Aorta (tissue), 5 donors: ENCODE measurements at regions not wholly inside any gene's neighbourhood (a gene's known extent, or its start where the extent isn't known, plus 50 kb on each side); places are given as distances from the start of the nearest gene placed in this dataset.
A peak's percentile ranks its signal among the peaks of the same experiment; 100 is the strongest.
"Not testable (repeated sequence)": the region's sequence is repeated elsewhere in the genome, so short reads cannot be mapped to it uniquely, and the experiment has no call there.

Source experiments
- ATAC-seq: fragments of 200-7000 bp; cut with Tn5 transposase; one replicate; pipeline ENCODE4 v1.9.1; 2022; ENCODE audit warnings: moderate library complexity; ENCODE audit not compliant: low FRiP score
- DNase-seq, 2 donors: peaks; one replicate each; pipeline ENCODE4 v3.0.0-alpha.2; 2020
- H3K27ac ChIP-seq, 2 donors: one replicate each; pipeline ENCODE4 v1.5.1; 2013; ENCODE audit warnings: low read length in 2 of 2, mild to moderate bottlenecking in 2 of 2, moderate library complexity in 2 of 2, control low read depth in 1 of 2, inconsistent platforms in 1 of 2, low read depth in 1 of 2
- H3K27me3 ChIP-seq, 2 donors: one replicate each; pipeline ENCODE4 v1.6.1; 2013; ENCODE audit warnings: control low read depth in 1 of 2, low read length in 1 of 2, mild to moderate bottlenecking in 1 of 2, moderate library complexity in 1 of 2; ENCODE audit not compliant: insufficient read depth in 2 of 2, control insufficient read depth in 1 of 2
- H3K36me3 ChIP-seq, 2 donors: one replicate each; pipeline ENCODE4 v1.6.1; 2013; ENCODE audit warnings: control low read depth in 1 of 2, low read length in 1 of 2, mild to moderate bottlenecking in 1 of 2; ENCODE audit not compliant: insufficient read depth in 2 of 2, control insufficient read depth in 1 of 2
- H3K4me1 ChIP-seq, 2 donors: one replicate each; pipeline ENCODE4 v1.6.1; 2013; ENCODE audit warnings: low read length in 2 of 2, control low read depth in 1 of 2, mild to moderate bottlenecking in 1 of 2, moderate library complexity in 1 of 2; ENCODE audit not compliant: insufficient read depth in 2 of 2, control insufficient read depth in 1 of 2
- H3K4me3 ChIP-seq, 2 donors: one replicate each; pipeline ENCODE4 v1.5.1; 2013; ENCODE audit warnings: low read length in 2 of 2, control low read depth in 1 of 2, mild to moderate bottlenecking in 1 of 2
- H3K9me3 ChIP-seq: one replicate; pipeline ENCODE4 v1.6.1; 2013; ENCODE audit warnings: mild to moderate bottlenecking, low read length; ENCODE audit not compliant: control insufficient read depth
- WGBS, 2 donors: extraction: QIAGEN DNeasy Blood & Tissue Kit; methylation state at CpG; one replicate each; pipeline ENCODE4 v1.1.7; 2013; 5-methylcytosine and 5-hydroxymethylcytosine counted together
- intact Hi-C, 2 donors: fragments of 100-400 bp; cut with DNase I; formaldehyde crosslinking; loops; one replicate each; pipeline versions ENCODE4 v1.14.2 to v1.15.0; 2022
- donor health status: healthy with polysubstance abuse.
- donor health status: Bipolar disorder and iron deficiency.
- donor health status: DM: no; HTN: no; CAD: no.
- donor health status: DM: no; HTN: no; CAD: no.
- donor health status: DM: yes; HTN: yes; CAD: no.

DNA sequence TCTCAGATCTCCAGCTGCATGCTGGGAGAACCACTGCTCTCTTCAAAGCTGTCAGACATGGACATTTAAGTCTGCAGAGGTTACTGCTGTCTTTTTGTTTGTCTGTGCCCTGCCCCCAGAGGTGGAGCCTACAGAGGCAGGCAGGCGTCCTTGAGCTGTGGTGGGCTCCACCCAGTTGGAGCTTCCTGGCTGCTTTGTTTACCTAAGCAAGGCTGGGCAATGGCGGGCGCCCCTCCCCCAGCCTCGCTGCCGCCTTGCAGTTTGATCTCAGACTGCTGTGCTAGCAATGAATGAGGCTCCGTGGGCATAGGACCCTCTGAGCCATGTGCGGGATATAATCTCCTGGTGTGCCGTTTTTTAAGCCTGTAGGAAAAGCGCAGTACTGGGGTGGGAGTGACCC, 156.3 kb downstream of the LRATD1 start:
- H3K27me3 ChIP-seq, H3K27ac ChIP-seq, DNase-seq, H3K36me3 ChIP-seq, ATAC-seq, intact Hi-C loops, H3K4me1 ChIP-seq, H3K9me3 ChIP-seq, H3K4me3 ChIP-seq: not testable (repeated sequence)
- 78 to 88% methylated on average over 9 of the region's 9 CpGs for WGBS, 2 donors

GRCh38 chr2:14790041-14790640, 157.6 kb downstream of the LRATD1 start:
- H3K9me3 ChIP-seq: peaks cover 1% of the 10 kb centered on the region
- H3K4me1 ChIP-seq: no peaks in the 10 kb centered on the region
- no peak for DNase-seq
- no peaks in the 10 kb centered on the region for H3K27me3 ChIP-seq
- H3K36me3 ChIP-seq: no peaks in the 10 kb centered on the region
- intact Hi-C loops: no loop called here
- no peak overlapping the region for H3K27ac ChIP-seq
- no peak overlapping the region for H3K4me3 ChIP-seq
- WGBS, 2 donors: 20 to 30% methylated on average over 1 of the region's 1 CpG
- no peak for ATAC-seq

DNA sequence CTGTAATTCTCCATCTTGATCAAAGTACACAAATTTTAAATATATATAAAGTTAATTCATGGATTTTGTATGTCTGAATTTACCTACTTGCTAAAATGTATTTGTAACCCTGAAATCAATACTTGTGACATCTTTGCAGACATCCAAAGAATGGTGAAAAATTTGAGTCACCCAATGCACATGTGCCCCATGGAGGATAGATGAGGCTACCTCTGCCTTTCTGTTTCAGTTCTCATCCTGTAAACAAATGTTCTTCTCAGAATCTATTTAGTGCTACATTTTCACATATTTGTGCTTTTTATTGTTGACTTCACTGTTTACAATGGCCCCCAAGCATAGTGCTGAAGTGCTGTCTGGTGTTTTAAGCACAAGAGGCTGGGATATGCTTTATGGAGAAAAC, 171.5 kb downstream of the LRATD1 start:
- Histone ChIP-seq H3K4me1 (no peaks in the 10 kb centered on the region), H3K27me3 (no peaks in the 10 kb centered on the region), H3K4me3 (no peak overlapping the region), H3K36me3 (no peaks in the 10 kb centered on the region), H3K27ac (no peak overlapping the region), H3K9me3 (no peaks in the 10 kb centered on the region)
- intact Hi-C loops: no loop called here
- DNase-seq (no peak), ATAC-seq (no peak)

GRCh38 chr2:14804902-14805301, 172.4 kb downstream of the LRATD1 start:
- Histone ChIP-seq H3K9me3 (no peaks in the 10 kb centered on the region), H3K4me3 (no peak overlapping the region), H3K27me3 (no peaks in the 10 kb centered on the region), H3K4me1 (no peaks in the 10 kb centered on the region), H3K27ac (no peak overlapping the region), H3K36me3 (no peaks in the 10 kb centered on the region)
- DNase-seq: no peak
- 79 to 94% methylated on average over 3 of the region's 3 CpGs for WGBS, 2 donors
- intact Hi-C loops: no loop called here
- ATAC-seq: no peak

GRCh38 chr2:14806613-14807012, 174.1 kb downstream of the LRATD1 start:
- no peak overlapping the region for H3K27ac ChIP-seq
- DNase-seq (no peak), ATAC-seq (peak; percentile 86)
- no peaks in the 10 kb centered on the region for H3K4me1 ChIP-seq
- 5 to 10% methylated on average over 4 of the region's 4 CpGs for WGBS, 2 donors
- no peaks in the 10 kb centered on the region for H3K9me3 ChIP-seq
- intact Hi-C loops: no loop called here
- no peaks in the 10 kb centered on the region for H3K27me3 ChIP-seq
- no peaks in the 10 kb centered on the region for H3K36me3 ChIP-seq
- H3K4me3 ChIP-seq: no peak overlapping the region

DNA sequence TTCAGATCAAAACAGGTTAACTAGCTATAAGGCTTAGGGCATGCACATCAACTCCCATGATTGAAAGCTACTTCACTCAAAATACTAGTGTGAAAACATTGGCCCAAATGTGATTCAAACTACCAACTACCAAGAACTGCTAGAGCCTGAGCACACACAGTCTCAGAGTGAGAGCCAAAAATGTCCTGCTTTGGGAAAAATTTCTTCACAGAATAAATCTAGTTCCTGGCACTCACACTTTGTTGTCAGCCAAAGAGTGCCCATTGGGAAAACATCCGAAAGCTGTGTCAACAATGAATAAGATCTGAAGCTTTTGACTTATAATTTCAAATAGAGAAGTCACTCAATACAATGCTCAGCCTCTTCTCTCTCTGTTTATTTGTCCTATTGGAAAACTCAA, 182.7 kb downstream of the LRATD1 start:
- WGBS, 2 donors: 6 to 15% methylated on average over 1 of the region's 1 CpG
- Histone ChIP-seq H3K27ac (no peak overlapping the region), H3K9me3 (no peaks in the 10 kb centered on the region), H3K4me1 (peaks cover 0 to 4% of the 10 kb centered on the region in 2 donors), H3K27me3 (no peaks in the 10 kb centered on the region), H3K4me3 (no peak overlapping the region), H3K36me3 (no peaks in the 10 kb centered on the region)
- peak; percentile 53 for ATAC-seq
- DNase-seq: no peak
- intact Hi-C loops: no loop called here

DNA sequence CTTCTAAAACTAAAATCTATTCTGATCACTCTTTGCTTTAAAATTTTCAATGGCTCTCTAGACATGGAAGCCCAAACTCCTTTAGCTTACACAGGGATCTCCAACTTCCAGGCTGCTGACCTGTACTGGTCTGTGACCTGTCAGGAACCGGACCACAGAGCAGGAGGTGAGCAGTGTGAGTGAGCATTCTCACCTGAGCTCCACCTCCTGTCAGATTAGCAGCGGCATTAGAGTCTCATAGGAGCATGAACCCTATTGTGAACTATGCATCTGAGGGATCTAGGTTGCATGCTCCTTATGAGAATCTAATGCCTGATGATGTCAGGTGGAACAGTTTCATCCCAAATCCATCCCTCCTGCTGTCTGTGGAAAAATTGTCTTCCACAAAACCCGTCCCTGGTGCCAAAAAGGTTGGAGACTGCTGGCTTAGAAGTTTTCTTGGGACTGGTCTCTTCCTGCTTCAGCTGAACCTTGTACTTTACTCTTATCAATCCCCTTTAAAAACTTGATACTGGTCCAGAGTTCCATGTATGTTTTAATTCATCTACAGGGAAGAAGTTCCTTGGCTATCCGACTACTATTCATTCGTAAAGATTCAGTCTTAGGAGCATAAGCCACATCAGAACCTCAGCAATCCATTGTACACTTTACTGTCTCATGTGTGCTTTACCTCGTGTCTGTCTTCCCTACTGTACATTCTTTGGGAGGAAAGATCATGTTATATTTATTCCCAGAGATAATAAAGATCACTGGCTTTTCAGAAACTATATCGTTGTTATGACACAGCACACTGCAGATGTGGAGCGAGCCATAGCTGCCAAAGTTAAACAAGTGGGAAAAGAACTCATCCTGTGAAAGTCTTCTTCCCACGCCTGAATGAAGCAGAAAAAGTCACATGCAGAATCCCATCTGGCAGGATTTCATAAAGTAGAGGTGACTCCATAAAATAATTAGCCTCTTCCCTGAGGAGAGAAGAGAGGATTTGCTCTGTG, 183.8 kb downstream of the LRATD1 start:
- Histone ChIP-seq H3K27me3 (no peaks in the 10 kb centered on the region), H3K27ac (no peak overlapping the region), H3K9me3 (no peaks in the 10 kb centered on the region), H3K4me1 (peaks cover 0 to 4% of the 10 kb centered on the region in 2 donors), H3K36me3 (no peaks in the 10 kb centered on the region), H3K4me3 (no peak overlapping the region)
- intact Hi-C loops: no loop called here
- DNase-seq (no peak), ATAC-seq (no peak)
- WGBS, 2 donors: 80 to 83% methylated on average over 9 of the region's 9 CpGs

DNA sequence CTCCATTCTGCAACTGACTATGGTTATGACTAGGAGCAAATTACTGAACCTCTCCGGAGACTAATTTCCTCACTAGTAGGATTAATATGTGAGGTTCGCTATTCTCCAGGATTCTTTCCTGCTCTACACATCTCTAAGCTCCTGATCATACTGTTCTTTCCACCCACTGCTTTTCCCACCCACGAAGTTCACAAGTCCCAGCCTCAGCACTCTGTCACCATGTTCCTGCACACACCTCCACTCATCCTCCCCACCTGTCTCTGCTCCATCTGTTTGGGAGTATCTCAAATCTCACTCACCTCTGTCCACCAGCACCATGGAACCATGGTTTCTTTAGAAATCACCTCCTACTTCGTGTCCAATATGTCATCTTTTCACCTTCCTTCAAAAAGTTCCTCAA, 185.3 kb downstream of the LRATD1 start:
- no peak for ATAC-seq
- WGBS, 2 donors: 90 to 93% methylated on average over 4 of the region's 4 CpGs
- Histone ChIP-seq H3K4me1 (peaks cover 0 to 4% of the 10 kb centered on the region in 2 donors), H3K27ac (no peak overlapping the region), H3K9me3 (no peaks in the 10 kb centered on the region), H3K36me3 (no peaks in the 10 kb centered on the region), H3K27me3 (no peaks in the 10 kb centered on the region), H3K4me3 (no peak overlapping the region)
- no peak for DNase-seq
- intact Hi-C loops: no loop called here

GRCh38 chr2:14826518-14826917, 194.0 kb downstream of the LRATD1 start:
- H3K27me3 ChIP-seq: no peaks in the 10 kb centered on the region
- peaks cover 2% of the 10 kb centered on the region for H3K9me3 ChIP-seq
- no peaks in the 10 kb centered on the region for H3K36me3 ChIP-seq
- no peak for ATAC-seq
- no peak for DNase-seq
- intact Hi-C loops: no loop called here
- no peaks in the 10 kb centered on the region for H3K4me1 ChIP-seq
- H3K4me3 ChIP-seq: no peak overlapping the region
- H3K27ac ChIP-seq: no peak overlapping the region
- WGBS, 2 donors: 88 to 95% methylated on average over 1 of the region's 1 CpG
